Caco-2 (cell line): ENCODE measurements at regions not wholly inside any gene's neighbourhood (a gene's known extent, or its start where the extent isn't known, plus 50 kb on each side); places are given as distances from the start of the nearest gene placed in this dataset.
"Not testable (repeated sequence)": the region's sequence is repeated elsewhere in the genome, so short reads cannot be mapped to it uniquely, and the experiment has no call there.

Experiments
- BruUV-seq: library from RNA; stranded (reverse); fragments of 400-500 nt; replicated peaks from 2 replicates; lab custom pipeline; 2021; lab: Mats Ljungman, UMichigan
- CTCF ChIA-PET: fragments of 300-600 bp; sonication (Branson Sonifier 250); formaldehyde crosslinking; loops from one replicate; lab custom pipeline; 2022; ENCODE audit warnings: antibody characterized with exemption; lab: Charles Lee
- POLR2A ChIA-PET: fragments of 300-600 bp; sonication (Branson Sonifier 250); formaldehyde crosslinking; loops from one replicate; lab custom pipeline; 2022; ENCODE audit warnings: antibody characterized with exemption; lab: Charles Lee
- DNase-seq, 2 experiments: peaks; one replicate each; pipeline versions ENCODE4 v3.0.0 to v3.0.0-alpha.2; 2020 to 2022
- H3K27me3 ChIP-seq: replicated peaks from 2 replicates; pipeline ENCODE4 v1.6.0; 2011; ENCODE audit warnings: low read length; ENCODE audit not compliant: control insufficient read depth, insufficient read depth
- H3K36me3 ChIP-seq: 2 replicates; pipeline ENCODE4 v1.5.1; 2011; ENCODE audit warnings: low read length; ENCODE audit not compliant: control insufficient read depth, insufficient read depth
- H3K4me1 ChIP-seq: fragments of 250-450 bp; sonication (Bioruptor Pico); 2 replicates; pipeline ENCODE4 v1.5.1; 2020; ENCODE audit warnings: mild to moderate bottlenecking
- H3K4me3 ChIP-seq: 2 replicates; pipeline ENCODE4 v1.5.1; 2011; ENCODE audit warnings: low read depth, mild to moderate bottlenecking, control low read depth, low read length
- H3K9me3 ChIP-seq: fragments of 250-450 bp; sonication (Bioruptor Pico); 2 replicates; pipeline ENCODE4 v1.5.1; 2020; ENCODE audit warnings: mild to moderate bottlenecking, moderate library complexity
- H3K27ac Mint-ChIP-seq: one replicate; pipeline ENCODE4 v1.8.0; 2022; ENCODE audit warnings: mixed read lengths; ENCODE audit not compliant: unreplicated experiment
- H3K27me3 Mint-ChIP-seq: one replicate; pipeline ENCODE4 v1.8.0; 2022; ENCODE audit warnings: mixed read lengths; ENCODE audit not compliant: insufficient read depth, unreplicated experiment
- H3K36me3 Mint-ChIP-seq: one replicate; pipeline ENCODE4 v1.8.0; 2022; ENCODE audit warnings: mild to moderate bottlenecking, mixed read lengths; ENCODE audit not compliant: insufficient read depth, unreplicated experiment
- H3K4me1 Mint-ChIP-seq: one replicate; pipeline ENCODE4 v1.8.0; 2022; ENCODE audit warnings: low read depth, mixed read lengths; ENCODE audit not compliant: unreplicated experiment
- H3K4me3 Mint-ChIP-seq: one replicate; pipeline ENCODE4 v1.8.0; 2022; ENCODE audit warnings: mild to moderate bottlenecking, moderate library complexity, mixed read lengths; ENCODE audit not compliant: unreplicated experiment
- H3K9me3 Mint-ChIP-seq: one replicate; pipeline ENCODE4 v1.8.0; 2022; ENCODE audit warnings: mixed read lengths; ENCODE audit not compliant: unreplicated experiment
- intact Hi-C: fragments of 100-400 bp; cut with micrococcal nuclease; formaldehyde crosslinking; loops from one replicate; pipeline ENCODE4 v1.10.0; 2022; ENCODE audit not compliant: unreplicated experiment
- TF ChIP-seq, protein P1 (sequence below), 2 experiments: fragments of 200-600 bp in 1 of 2; IDR thresholded peaks; 1 replicate in 1 of 2; 2 replicates in 1 of 2; pipeline versions ENCODE4 v1.5.1 to v1.8.0; 2011 to 2022; ENCODE audit warnings: antibody characterized with exemption in 1 of 2, control low read depth in 1 of 2, inconsistent platforms in 1 of 2, low read depth in 1 of 2, low read length in 1 of 2, mild to moderate bottlenecking in 1 of 2, moderate library complexity in 1 of 2; ENCODE audit not compliant: insufficient read depth in 1 of 2, severe bottlenecking in 1 of 2, unreplicated experiment in 1 of 2

DNA sequence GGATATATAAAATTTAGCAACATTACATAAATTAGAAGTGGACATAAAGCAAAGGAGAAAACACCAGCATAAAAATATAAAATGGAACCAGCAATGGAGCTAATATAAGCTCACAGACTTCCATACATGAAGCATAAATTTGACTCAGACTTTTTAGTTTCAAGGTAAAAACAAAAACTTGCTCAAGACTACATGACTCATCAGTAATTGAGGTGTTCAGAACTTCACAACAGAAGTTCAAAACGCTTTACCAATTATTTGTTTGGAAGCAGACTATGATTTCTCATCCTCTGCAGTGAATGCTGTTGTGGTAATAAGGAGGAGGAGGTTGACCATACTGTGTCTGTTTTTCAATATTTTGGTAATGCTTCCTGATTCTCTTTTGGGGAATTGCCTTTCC, 192.0 kb upstream of the MEIS1 start:
- POLR2A ChIA-PET, H3K4me3 ChIP-seq, H3K36me3 ChIP-seq, H3K36me3 Mint-ChIP-seq, DNase-seq, H3K4me1 Mint-ChIP-seq, H3K4me1 ChIP-seq, BruUV-seq, intact Hi-C loops, CTCF ChIA-PET, H3K27me3 ChIP-seq, H3K4me3 Mint-ChIP-seq, H3K27ac Mint-ChIP-seq, H3K9me3 ChIP-seq: not testable (repeated sequence)
- Mint-ChIP-seq H3K9me3 (peaks cover 13% of the 10 kb centered on the region), H3K27me3 (peaks cover 14% of the 10 kb centered on the region)

DNA sequence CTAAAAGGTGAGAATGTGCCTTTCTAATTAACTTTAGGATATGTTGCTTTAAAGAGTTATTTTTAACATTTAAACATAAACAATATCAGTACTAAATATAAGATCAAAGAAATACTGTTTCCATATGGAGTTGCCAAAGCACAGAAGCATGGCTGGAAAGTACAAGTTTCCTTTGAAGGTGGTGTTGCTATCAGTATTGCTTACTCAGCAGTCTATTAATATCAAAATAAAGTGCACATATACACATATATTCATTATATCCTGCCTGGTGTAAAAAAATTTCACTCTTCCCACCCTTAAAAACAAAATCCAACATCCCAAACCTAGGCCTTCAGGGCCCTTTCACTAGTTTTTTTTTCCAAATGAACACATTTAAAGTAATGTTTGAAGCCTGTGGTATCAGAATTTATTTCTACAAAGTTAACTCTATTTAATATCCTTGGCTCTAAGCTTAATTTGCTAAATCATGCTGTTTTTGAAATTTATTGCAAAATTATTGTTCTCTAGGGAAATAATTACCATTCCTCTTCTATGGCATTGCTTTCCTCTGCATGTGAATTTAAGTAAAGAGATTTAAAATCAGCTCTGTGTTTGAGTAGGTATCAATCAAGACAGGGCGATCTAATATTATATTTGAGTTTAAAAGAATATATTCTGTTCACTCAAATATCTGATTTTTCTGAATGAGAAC, 192.7 kb upstream of the MEIS1 start:
- H3K4me3 ChIP-seq, result no peak overlapping the region
- Mint-ChIP-seq H3K9me3 (peaks cover 13% of the 10 kb centered on the region), H3K4me3 (no peak overlapping the region), H3K36me3 (no peaks in the 10 kb centered on the region), H3K27me3 (peaks cover 14% of the 10 kb centered on the region), H3K4me1 (peaks cover 6% of the 10 kb centered on the region), H3K27ac (no peak overlapping the region)
- ChIA-PET POLR2A (no interaction called here), CTCF (no interaction called here)
- no peaks in the 10 kb centered on the region for H3K9me3 ChIP-seq
- no peak for DNase-seq
- no peaks in the 10 kb centered on the region for H3K36me3 ChIP-seq
- intact Hi-C loops, result no loop called here
- H3K4me1 ChIP-seq, result no peaks in the 10 kb centered on the region
- BruUV-seq, result no TSS peak
- TF ChIP-seq, protein P1, sequence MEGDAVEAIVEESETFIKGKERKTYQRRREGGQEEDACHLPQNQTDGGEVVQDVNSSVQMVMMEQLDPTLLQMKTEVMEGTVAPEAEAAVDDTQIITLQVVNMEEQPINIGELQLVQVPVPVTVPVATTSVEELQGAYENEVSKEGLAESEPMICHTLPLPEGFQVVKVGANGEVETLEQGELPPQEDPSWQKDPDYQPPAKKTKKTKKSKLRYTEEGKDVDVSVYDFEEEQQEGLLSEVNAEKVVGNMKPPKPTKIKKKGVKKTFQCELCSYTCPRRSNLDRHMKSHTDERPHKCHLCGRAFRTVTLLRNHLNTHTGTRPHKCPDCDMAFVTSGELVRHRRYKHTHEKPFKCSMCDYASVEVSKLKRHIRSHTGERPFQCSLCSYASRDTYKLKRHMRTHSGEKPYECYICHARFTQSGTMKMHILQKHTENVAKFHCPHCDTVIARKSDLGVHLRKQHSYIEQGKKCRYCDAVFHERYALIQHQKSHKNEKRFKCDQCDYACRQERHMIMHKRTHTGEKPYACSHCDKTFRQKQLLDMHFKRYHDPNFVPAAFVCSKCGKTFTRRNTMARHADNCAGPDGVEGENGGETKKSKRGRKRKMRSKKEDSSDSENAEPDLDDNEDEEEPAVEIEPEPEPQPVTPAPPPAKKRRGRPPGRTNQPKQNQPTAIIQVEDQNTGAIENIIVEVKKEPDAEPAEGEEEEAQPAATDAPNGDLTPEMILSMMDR (IDR thresholded peaks at IDR 0.05; ENCODE audit: insufficient read depth in 1 of 2, low read depth in 1 of 2, low read length in 1 of 2, severe bottlenecking in 1 of 2, unreplicated experiment in 1 of 2), result no peak
- no peaks in the 10 kb centered on the region; the same call in 1 of the 2 replicates for H3K27me3 ChIP-seq

DNA sequence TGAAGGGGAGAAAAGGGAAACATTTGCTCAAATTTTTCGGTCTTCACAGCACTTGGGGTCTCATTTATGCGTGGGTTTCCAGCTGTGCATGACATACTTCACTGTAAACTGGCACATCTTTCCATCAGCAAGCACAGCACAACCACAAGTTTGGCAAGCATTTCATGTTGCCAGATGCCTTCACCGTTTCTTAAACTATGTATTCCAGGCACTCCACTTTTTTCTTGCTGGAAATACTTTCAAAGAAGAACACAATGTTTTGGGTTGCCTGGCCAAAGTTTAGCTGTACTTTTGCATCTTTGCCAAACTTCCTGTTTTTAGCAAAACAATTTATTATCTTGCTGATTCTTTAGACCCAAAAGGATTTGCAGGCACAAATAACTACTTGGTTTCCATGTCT, 194.6 kb upstream of the MEIS1 start:
- H3K4me3 Mint-ChIP-seq, result no peak overlapping the region
- peaks cover 10% of the 10 kb centered on the region for H3K9me3 Mint-ChIP-seq
- Histone ChIP-seq H3K9me3 (no peaks in the 10 kb centered on the region), H3K27me3 (no peaks in the 10 kb centered on the region; the same call in 1 of the 2 replicates), H3K36me3 (no peaks in the 10 kb centered on the region), H3K4me1 (no peaks in the 10 kb centered on the region), H3K4me3 (no peak overlapping the region)
- CTCF ChIA-PET, result no interaction called here
- H3K36me3 Mint-ChIP-seq, result no peaks in the 10 kb centered on the region
- TF ChIP-seq, protein P1 (IDR thresholded peaks at IDR 0.05; ENCODE audit: insufficient read depth in 1 of 2, low read depth in 1 of 2, low read length in 1 of 2, severe bottlenecking in 1 of 2, unreplicated experiment in 1 of 2), result no peak
- intact Hi-C loops, result no loop called here
- BruUV-seq, result no TSS peak
- H3K27me3 Mint-ChIP-seq, result peaks cover 10% of the 10 kb centered on the region
- POLR2A ChIA-PET, result no interaction called here
- no peak overlapping the region for H3K27ac Mint-ChIP-seq
- no peak for DNase-seq
- peaks cover 6% of the 10 kb centered on the region for H3K4me1 Mint-ChIP-seq
